HG02938 (cell line): ENCODE measurements at regions not wholly inside any gene's neighbourhood (a gene's known extent, or its start where the extent isn't known, plus 50 kb on each side); places are given as distances from the start of the nearest gene placed in this dataset.
"Not testable (repeated sequence)": the region's sequence is repeated elsewhere in the genome, so short reads cannot be mapped to it uniquely, and the experiment has no call there.

ENCODE experiments used
- ATAC-seq: cut with Tn5 transposase; IDR thresholded peaks from one replicate; pipeline ENCODE4 v1.9.1; 2021; ENCODE audit warnings: mild to moderate bottlenecking, moderate library complexity; ENCODE audit not compliant: unreplicated experiment

- no peak for ATAC-seq
Observed at GRCh38 chr18:10604182-10604581, 78.4 kb downstream of the NAPG start.

- peak; percentile 47 for ATAC-seq
Observed at GRCh38 chr18:10606881-10607280, 81.1 kb downstream of the NAPG start.

- ATAC-seq: not testable (repeated sequence)
Observed at GRCh38 chr18:10607332-10608248, 81.8 kb downstream of the NAPG start.

- ATAC-seq: not testable (repeated sequence)
Observed at GRCh38 chr18:10608450-10608849, 82.6 kb downstream of the NAPG start.

GRCh38 chr18:10609046-10609445, 83.2 kb downstream of the NAPG start:
- ATAC-seq: not testable (repeated sequence)

- not testable (repeated sequence) for ATAC-seq
Observed at GRCh38 chr18:10613226-10613625, 87.4 kb downstream of the NAPG start.

GRCh38 chr18:10616714-10617113, 90.9 kb downstream of the NAPG start:
- ATAC-seq: not testable (repeated sequence)

- ATAC-seq: not testable (repeated sequence)
Observed at GRCh38 chr18:10618797-10619196, 93.0 kb downstream of the NAPG start.

- not testable (repeated sequence) for ATAC-seq
Observed at GRCh38 chr18:10619280-10619679, 93.5 kb downstream of the NAPG start.

- ATAC-seq: not testable (repeated sequence)
Observed at GRCh38 chr18:10619833-10620232, 94.0 kb downstream of the NAPG start.
